ENCODE measurements at regions not wholly inside any gene's neighbourhood (a gene's known extent, or its start where the extent isn't known, plus 50 kb on each side); places are given as distances from the start of the nearest gene placed in this dataset.

DNA sequence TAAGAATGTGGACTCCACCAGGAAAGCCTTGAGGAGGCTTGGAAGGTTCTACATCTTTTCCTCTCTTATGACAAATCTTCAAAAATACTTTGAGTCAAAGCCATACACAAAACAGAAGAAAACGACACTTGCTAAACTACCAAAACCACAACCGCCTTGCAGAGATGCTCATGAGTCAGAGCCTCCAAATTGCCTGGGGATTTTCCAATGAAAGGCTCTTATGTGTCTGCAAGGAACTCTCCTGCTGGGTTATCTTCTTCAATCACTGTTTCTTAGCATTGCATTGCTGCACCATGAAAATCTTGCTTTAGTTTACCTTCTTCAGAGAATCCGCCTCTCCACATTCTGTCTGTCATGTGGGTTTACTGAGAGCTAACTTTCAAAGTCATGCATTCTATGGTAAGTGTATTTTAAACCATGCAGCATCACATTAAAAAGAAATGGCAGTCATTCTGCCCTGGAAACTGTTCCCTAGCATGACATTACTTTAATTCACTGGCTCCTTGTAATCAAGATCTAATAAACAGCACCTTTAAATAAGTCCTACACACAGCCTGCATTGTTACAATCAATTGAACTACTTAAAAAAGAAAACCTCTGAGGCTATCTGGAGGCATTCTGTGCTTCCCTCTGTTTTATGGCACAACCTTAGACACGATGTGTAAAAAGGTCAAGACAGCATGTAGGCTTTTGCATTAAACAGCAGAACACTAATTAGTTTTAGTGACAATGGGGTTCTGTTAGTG, 210.0 kb upstream of the FOXD3 start:
- Histone ChIP-seq H3K36me3 (ENCODE audit: control insufficient read depth, insufficient read depth, low read length) (no peaks in the 10 kb centered on the region), H3K27ac (ENCODE audit: low read length) (no peak overlapping the region), H3K4me3 (ENCODE audit: low read length) (no peak overlapping the region), H3K4me1 (ENCODE audit: control insufficient read depth, insufficient read depth, low read length) (no peaks in the 10 kb centered on the region), H3K9me3 (ENCODE audit: control insufficient read depth, insufficient read depth, low read length) (no peaks in the 10 kb centered on the region), H3K27me3 (ENCODE audit: control insufficient read depth, insufficient read depth, low read length) (no peaks in the 10 kb centered on the region)
- Mint-ChIP-seq H3K36me3 (no peaks in the 10 kb centered on the region), H3K4me3 (no peak overlapping the region), H3K4me1 (no peaks in the 10 kb centered on the region), H3K27me3 (ENCODE audit: low read depth in 2 of 2) (peaks cover 3 to 25% of the 10 kb centered on the region in 2 donors), H3K27ac (no peak overlapping the region), H3K9me3 (no peaks in the 10 kb centered on the region)
- intact Hi-C loops (cut with micrococcal nuclease): no loop called here
- no peak for DNase-seq
- no peak for TF ChIP-seq CTCF (IDR thresholded peaks at IDR 0.05)
- WGBS (ENCODE audit: insufficient coverage): 62% methylated on average over 4 of the region's 4 CpGs
- no peak for ATAC-seq

DNA sequence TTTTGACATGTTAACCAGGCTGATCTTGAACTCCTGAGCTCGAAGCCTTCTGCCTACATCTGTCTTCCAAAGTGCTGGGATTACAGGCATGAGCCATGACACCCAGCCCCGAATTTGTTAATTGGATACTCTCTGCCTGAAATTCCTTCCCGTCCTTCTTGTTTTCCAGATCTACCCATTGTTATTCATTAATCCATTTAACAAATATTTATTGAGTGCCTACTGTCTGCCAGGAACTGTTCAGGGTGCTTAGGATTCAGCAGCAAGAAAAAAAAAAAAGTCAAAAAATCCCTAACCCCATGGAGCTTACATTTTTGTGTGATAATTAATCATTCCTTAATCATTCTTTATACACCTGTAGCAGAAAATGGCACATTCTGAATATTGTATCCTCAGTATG, 206.8 kb upstream of the FOXD3 start:
- WGBS (ENCODE audit: insufficient coverage): 77% methylated on average over 3 of the region's 3 CpGs
- no peak overlapping the region for H3K4me3 Mint-ChIP-seq
- Histone ChIP-seq H3K27ac (ENCODE audit: low read length) (no peak overlapping the region), H3K27me3 (ENCODE audit: control insufficient read depth, insufficient read depth, low read length) (no peaks in the 10 kb centered on the region), H3K36me3 (ENCODE audit: control insufficient read depth, insufficient read depth, low read length) (no peaks in the 10 kb centered on the region), H3K9me3 (ENCODE audit: control insufficient read depth, insufficient read depth, low read length) (no peaks in the 10 kb centered on the region), H3K4me3 (ENCODE audit: low read length) (no peak overlapping the region), H3K4me1 (ENCODE audit: control insufficient read depth, insufficient read depth, low read length) (no peaks in the 10 kb centered on the region)
- H3K27ac Mint-ChIP-seq: no peak overlapping the region
- no peaks in the 10 kb centered on the region for H3K4me1 Mint-ChIP-seq
- H3K27me3 Mint-ChIP-seq (ENCODE audit: low read depth in 2 of 2): peaks cover 3 to 16% of the 10 kb centered on the region in 2 donors
- ATAC-seq: no peak
- H3K9me3 Mint-ChIP-seq: no peaks in the 10 kb centered on the region
- H3K36me3 Mint-ChIP-seq: no peaks in the 10 kb centered on the region
- intact Hi-C loops (cut with micrococcal nuclease): no loop called here
- TF ChIP-seq CTCF (IDR thresholded peaks at IDR 0.05): no peak
- no peak for DNase-seq

DNA sequence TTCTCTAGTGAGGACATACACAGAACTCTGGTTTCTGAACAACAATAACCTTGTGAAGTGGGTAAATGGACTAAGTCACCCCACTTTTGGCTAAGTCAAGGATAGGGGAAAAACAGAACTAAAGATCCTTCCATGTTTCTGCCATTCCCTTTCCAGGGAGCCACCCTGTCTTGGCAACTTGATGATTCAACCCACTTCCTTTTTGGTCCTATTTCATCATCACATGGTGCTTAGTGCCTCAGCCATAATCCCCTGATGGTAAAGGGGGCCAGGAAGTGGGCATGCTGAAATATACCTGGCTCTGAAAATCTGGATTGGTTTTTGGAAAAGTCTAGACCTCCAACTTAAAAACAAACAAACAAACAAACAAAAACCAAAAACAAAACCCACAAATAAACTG, 206.4 kb upstream of the FOXD3 start:
- Mint-ChIP-seq H3K27ac (no peak overlapping the region), H3K4me3 (no peak overlapping the region), H3K9me3 (no peaks in the 10 kb centered on the region), H3K36me3 (no peaks in the 10 kb centered on the region), H3K4me1 (no peaks in the 10 kb centered on the region), H3K27me3 (ENCODE audit: low read depth in 2 of 2) (peaks cover 3 to 16% of the 10 kb centered on the region in 2 donors)
- no peak for TF ChIP-seq CTCF (IDR thresholded peaks at IDR 0.05)
- Histone ChIP-seq H3K4me3 (ENCODE audit: low read length) (no peak overlapping the region), H3K27me3 (ENCODE audit: control insufficient read depth, insufficient read depth, low read length) (no peaks in the 10 kb centered on the region), H3K9me3 (ENCODE audit: control insufficient read depth, insufficient read depth, low read length) (no peaks in the 10 kb centered on the region), H3K4me1 (ENCODE audit: control insufficient read depth, insufficient read depth, low read length) (no peaks in the 10 kb centered on the region), H3K27ac (ENCODE audit: low read length) (no peak overlapping the region), H3K36me3 (ENCODE audit: control insufficient read depth, insufficient read depth, low read length) (no peaks in the 10 kb centered on the region)
- ATAC-seq: no peak
- intact Hi-C loops (cut with micrococcal nuclease): no loop called here
- no peak for DNase-seq

GRCh38 chr1:63119575-63120155, 202.7 kb upstream of the FOXD3 start:
- Mint-ChIP-seq H3K36me3 (no peaks in the 10 kb centered on the region), H3K27ac (no peak overlapping the region), H3K9me3 (peaks cover 0 to 2% of the 10 kb centered on the region in 2 donors), H3K4me3 (no peak overlapping the region), H3K4me1 (no peaks in the 10 kb centered on the region), H3K27me3 (ENCODE audit: low read depth in 2 of 2) (peaks cover 3 to 7% of the 10 kb centered on the region in 2 donors)
- WGBS (ENCODE audit: insufficient coverage): 80% methylated on average over 5 of the region's 5 CpGs
- H3K9me3 ChIP-seq (ENCODE audit: control insufficient read depth, insufficient read depth, low read length): no peaks in the 10 kb centered on the region
- no peak overlapping the region for H3K27ac ChIP-seq (ENCODE audit: low read length)
- TF ChIP-seq CTCF (IDR thresholded peaks at IDR 0.05): no peak
- H3K27me3 ChIP-seq (ENCODE audit: control insufficient read depth, insufficient read depth, low read length): no peaks in the 10 kb centered on the region
- intact Hi-C loops (cut with micrococcal nuclease): no loop called here
- no peak overlapping the region for H3K4me3 ChIP-seq (ENCODE audit: low read length)
- ATAC-seq: no peak
- H3K36me3 ChIP-seq (ENCODE audit: control insufficient read depth, insufficient read depth, low read length): no peaks in the 10 kb centered on the region
- no peak for DNase-seq
- H3K4me1 ChIP-seq (ENCODE audit: control insufficient read depth, insufficient read depth, low read length): no peaks in the 10 kb centered on the region

Measured in natural killer cell (primary cell).